HEK293T (cell line): ENCODE measurements at regions not wholly inside any gene's neighbourhood (a gene's known extent, or its start where the extent isn't known, plus 50 kb on each side); places are given as distances from the start of the nearest gene placed in this dataset.

Source experiments
- FOXK2 ChIP-seq: fragments of 450-650 bp; IDR thresholded peaks from 2 replicates; pipeline ENCODE4 v1.6.1; 2016; ENCODE audit warnings: mild to moderate bottlenecking
- FOXM1 ChIP-seq: fragments of 450-650 bp; IDR thresholded peaks from 2 replicates; pipeline ENCODE4 v1.6.1; 2017; ENCODE audit warnings: mild to moderate bottlenecking, borderline replicate concordance
- PKNOX1 ChIP-seq: fragments of 450-650 bp; IDR thresholded peaks from 2 replicates; pipeline ENCODE4 v1.6.1; 2016

- TF ChIP-seq FOXM1 = no peak
- no peak for TF ChIP-seq FOXK2
- TF ChIP-seq PKNOX1 = no peak
Observed at GRCh38 chr6:23477586-23477985, 648.4 kb upstream of the NRSN1 start.
